ENCODE measurements at regions not wholly inside any gene's neighbourhood (a gene's known extent, or its start where the extent isn't known, plus 50 kb on each side); places are given as distances from the start of the nearest gene placed in this dataset.

DNA sequence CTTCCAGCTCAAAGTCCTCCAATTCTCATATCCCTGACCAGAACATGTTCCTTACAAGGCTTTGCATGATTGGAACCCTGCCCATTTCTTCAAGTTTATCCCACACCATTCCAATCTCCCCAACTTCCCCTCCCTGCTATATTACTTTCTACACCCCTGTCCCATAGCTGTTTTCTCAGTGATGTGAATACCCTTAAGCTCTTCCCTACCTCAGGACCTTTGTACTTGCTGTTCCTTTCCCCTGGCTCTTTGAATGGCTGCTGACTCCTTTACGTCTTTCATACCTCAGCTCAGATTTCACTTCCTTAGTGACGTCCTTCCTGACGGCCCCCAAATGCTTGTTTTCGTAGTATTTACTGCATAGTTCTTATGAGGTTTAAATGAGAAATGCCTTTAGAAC, 166.2 kb upstream of the ZNF462 start:
- no peak overlapping the region for H3K27ac ChIP-seq
- no peaks in the 10 kb centered on the region for H3K4me1 ChIP-seq
- H3K36me3 ChIP-seq, result no peaks in the 10 kb centered on the region
- no peaks in the 10 kb centered on the region for H3K9me3 ChIP-seq
- H3K27me3 ChIP-seq, result no peaks in the 10 kb centered on the region
- no peak overlapping the region for H3K4me3 ChIP-seq
- DNase-seq, result no peak
- no peak for TF ChIP-seq POLR2A (IDR thresholded peaks at IDR 0.05)

DNA sequence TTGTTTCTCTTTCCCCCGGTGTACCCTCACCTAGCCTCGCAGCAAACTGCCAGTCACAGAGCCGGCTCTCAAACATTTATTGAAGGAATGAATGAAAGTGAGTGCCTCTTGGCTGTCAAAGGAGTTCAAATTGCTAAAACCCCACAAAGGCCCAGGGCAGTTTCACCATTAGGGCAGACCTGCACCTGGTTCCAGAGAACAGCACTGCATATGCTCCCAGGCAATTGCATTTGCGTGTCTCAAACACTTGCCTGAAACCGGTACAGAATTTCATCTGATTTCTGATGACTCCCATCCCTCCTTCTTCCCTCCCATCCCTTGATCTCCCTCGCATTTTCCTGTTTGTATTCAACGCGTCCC, 165.6 kb upstream of the ZNF462 start:
- H3K27me3 ChIP-seq, result no peaks in the 10 kb centered on the region
- H3K4me3 ChIP-seq, result no peak overlapping the region
- no peaks in the 10 kb centered on the region for H3K36me3 ChIP-seq
- TF ChIP-seq CTCF (IDR thresholded peaks at IDR 0.05), result no peak
- TF ChIP-seq POLR2A (IDR thresholded peaks at IDR 0.05), result no peak
- no peak for DNase-seq
- H3K4me1 ChIP-seq, result no peaks in the 10 kb centered on the region
- no peaks in the 10 kb centered on the region for H3K9me3 ChIP-seq
- no peak overlapping the region for H3K27ac ChIP-seq

- Histone ChIP-seq H3K27ac (peak overlapping the region in 1 of 4 donors; percentile 37), H3K9me3 (no peaks in the 10 kb centered on the region), H3K27me3 (no peaks in the 10 kb centered on the region), H3K4me3 (peak overlapping the region in 1 of 4 donors; percentile 22), H3K36me3 (no peaks in the 10 kb centered on the region), H3K4me1 (no peaks in the 10 kb centered on the region)
- TF ChIP-seq POLR2A (IDR thresholded peaks at IDR 0.05), result no peak
- no peak for TF ChIP-seq CTCF (IDR thresholded peaks at IDR 0.05)
- DNase-seq, result peak; percentile 15 to 56 (median 54)
Measured at GRCh38 chr9:106697750-106698502, 165.0 kb upstream of the ZNF462 start.

DNA sequence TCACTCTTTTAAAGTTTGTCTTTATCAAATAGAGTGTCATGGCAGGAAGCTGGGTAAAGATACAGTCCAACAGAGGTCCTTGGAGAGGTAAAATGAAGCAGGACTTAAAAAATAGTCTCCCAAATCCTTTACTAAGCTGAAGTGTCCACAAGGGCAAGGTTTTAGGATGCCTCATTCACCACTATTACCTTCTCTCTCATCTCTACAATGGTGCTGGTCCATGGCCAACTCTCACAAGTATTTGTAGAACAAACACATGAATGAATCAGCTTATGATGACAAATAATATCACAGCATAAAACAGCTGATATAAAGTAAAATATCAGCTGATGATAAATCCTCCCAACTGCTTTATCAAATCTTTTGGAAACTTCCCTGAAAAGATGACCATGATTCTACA, 162.3 kb upstream of the ZNF462 start:
- Histone ChIP-seq H3K36me3 (no peaks in the 10 kb centered on the region), H3K27ac (no peak overlapping the region), H3K9me3 (no peaks in the 10 kb centered on the region), H3K4me1 (no peaks in the 10 kb centered on the region), H3K27me3 (no peaks in the 10 kb centered on the region), H3K4me3 (no peak overlapping the region)
- no peak for DNase-seq
- TF ChIP-seq CTCF (IDR thresholded peaks at IDR 0.05) (no peak), POLR2A (IDR thresholded peaks at IDR 0.05) (no peak)

DNA sequence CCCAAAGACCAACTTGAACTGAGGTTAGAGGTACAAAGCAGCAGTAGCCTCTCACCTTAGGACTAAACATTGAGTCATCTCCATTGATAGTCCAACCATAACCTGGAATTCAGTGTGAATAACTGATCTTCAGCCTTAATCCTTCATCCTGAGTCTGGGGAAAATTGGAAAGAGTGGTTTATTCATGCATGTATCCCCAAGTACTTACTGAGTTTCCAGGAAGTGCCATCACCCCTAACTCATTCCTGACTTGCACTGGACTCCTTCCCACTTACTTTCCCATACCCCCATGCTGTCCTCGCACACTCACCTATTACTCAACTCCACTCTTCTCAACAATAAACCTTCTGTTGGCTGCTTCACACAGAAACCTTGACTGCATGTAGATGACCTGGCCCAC, 161.4 kb upstream of the ZNF462 start:
- Histone ChIP-seq H3K4me1 (no peaks in the 10 kb centered on the region), H3K27me3 (no peaks in the 10 kb centered on the region), H3K4me3 (no peak overlapping the region), H3K36me3 (no peaks in the 10 kb centered on the region), H3K9me3 (no peaks in the 10 kb centered on the region), H3K27ac (no peak overlapping the region)
- no peak for DNase-seq
- no peak for TF ChIP-seq CTCF (IDR thresholded peaks at IDR 0.05)
- no peak for TF ChIP-seq POLR2A (IDR thresholded peaks at IDR 0.05)

- no peak for TF ChIP-seq CTCF (IDR thresholded peaks at IDR 0.05)
- TF ChIP-seq POLR2A (IDR thresholded peaks at IDR 0.05), result no peak
- no peak for DNase-seq
- no peak overlapping the region for H3K4me3 ChIP-seq
- H3K4me1 ChIP-seq, result no peaks in the 10 kb centered on the region
- no peaks in the 10 kb centered on the region for H3K36me3 ChIP-seq
- no peaks in the 10 kb centered on the region for H3K9me3 ChIP-seq
- H3K27me3 ChIP-seq, result no peaks in the 10 kb centered on the region
- H3K27ac ChIP-seq, result no peak overlapping the region
Measured at GRCh38 chr9:106704056-106704615, 158.8 kb upstream of the ZNF462 start.

Data from Peyer's patch (tissue), 4 donors.